ENCODE measurements at regions not wholly inside any gene's neighbourhood (a gene's known extent, or its start where the extent isn't known, plus 50 kb on each side); places are given as distances from the start of the nearest gene placed in this dataset.

DNA sequence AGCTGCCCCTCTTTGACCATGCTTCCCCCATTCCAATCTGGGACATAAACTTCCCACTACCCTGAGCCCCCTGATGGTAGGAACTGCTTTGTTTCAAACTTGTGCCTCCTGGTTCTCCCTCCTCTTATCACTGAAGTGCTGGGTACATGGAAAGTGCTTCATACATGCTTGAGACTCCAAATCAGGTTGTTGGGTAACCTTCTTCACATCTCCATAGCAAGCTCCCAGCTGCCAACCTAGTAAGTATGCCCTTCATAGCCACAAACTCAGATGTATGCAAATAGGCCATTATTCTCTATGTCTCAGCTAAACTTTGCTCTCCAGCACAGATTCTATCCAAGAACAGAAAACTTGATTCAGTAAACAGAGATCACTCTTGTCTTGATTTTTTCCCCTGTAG, 310.6 kb upstream of the IRX3 start:
- peaks cover 0 to 16% (median 0%) of the 10 kb centered on the region in 4 donors for H3K9me3 ChIP-seq
- H3K4me1 ChIP-seq, result no peaks in the 10 kb centered on the region
- H3K36me3 ChIP-seq, result no peaks in the 10 kb centered on the region
- TF ChIP-seq EP300 (IDR thresholded peaks at IDR 0.05) (no peak), POLR2A (IDR thresholded peaks at IDR 0.05) (no peak)
- TF ChIP-seq, protein P1, sequence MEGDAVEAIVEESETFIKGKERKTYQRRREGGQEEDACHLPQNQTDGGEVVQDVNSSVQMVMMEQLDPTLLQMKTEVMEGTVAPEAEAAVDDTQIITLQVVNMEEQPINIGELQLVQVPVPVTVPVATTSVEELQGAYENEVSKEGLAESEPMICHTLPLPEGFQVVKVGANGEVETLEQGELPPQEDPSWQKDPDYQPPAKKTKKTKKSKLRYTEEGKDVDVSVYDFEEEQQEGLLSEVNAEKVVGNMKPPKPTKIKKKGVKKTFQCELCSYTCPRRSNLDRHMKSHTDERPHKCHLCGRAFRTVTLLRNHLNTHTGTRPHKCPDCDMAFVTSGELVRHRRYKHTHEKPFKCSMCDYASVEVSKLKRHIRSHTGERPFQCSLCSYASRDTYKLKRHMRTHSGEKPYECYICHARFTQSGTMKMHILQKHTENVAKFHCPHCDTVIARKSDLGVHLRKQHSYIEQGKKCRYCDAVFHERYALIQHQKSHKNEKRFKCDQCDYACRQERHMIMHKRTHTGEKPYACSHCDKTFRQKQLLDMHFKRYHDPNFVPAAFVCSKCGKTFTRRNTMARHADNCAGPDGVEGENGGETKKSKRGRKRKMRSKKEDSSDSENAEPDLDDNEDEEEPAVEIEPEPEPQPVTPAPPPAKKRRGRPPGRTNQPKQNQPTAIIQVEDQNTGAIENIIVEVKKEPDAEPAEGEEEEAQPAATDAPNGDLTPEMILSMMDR (IDR thresholded peaks at IDR 0.05), result no peak
- no peak overlapping the region for H3K27ac ChIP-seq
- peaks cover 0 to 9% of the 10 kb centered on the region in 2 donors for H3K27me3 ChIP-seq
- no peak overlapping the region for H3K4me3 ChIP-seq
- DNase-seq (ENCODE audit: low spot score in 2 of 2), result no peak

DNA sequence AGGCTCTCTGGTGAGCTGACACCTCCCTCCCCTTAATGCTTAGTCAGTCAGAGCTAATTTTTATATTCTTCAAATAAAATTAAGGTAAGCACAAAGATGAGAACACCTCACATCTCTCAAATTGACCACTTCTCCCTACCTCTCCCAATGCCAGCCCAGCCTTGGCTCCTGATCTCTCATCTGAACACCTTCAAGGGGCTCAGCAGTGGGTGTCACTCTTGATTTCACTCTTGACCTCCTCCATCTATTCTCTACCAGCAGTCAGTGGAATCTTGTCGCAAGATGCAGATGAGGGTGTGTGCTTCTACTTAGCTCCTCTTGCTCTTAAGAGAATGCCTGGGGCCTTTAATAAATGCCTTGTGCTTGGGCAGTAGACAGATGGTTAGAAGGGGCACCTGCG, 309.0 kb upstream of the IRX3 start:
- H3K4me3 ChIP-seq, result no peak overlapping the region
- TF ChIP-seq EP300 (IDR thresholded peaks at IDR 0.05) (no peak), POLR2A (IDR thresholded peaks at IDR 0.05) (no peak)
- TF ChIP-seq, protein P1 (IDR thresholded peaks at IDR 0.05), result no peak
- peaks cover 0 to 6% (median 0%) of the 10 kb centered on the region in 4 donors for H3K9me3 ChIP-seq
- H3K36me3 ChIP-seq, result no peaks in the 10 kb centered on the region
- no peak overlapping the region for H3K27ac ChIP-seq
- 38 to 75% methylated on average over 2 of the region's 2 CpGs for WGBS, 2 donors
- no peak for DNase-seq (ENCODE audit: low spot score in 2 of 2)
- H3K4me1 ChIP-seq, result no peaks in the 10 kb centered on the region
- H3K27me3 ChIP-seq, result peaks cover 0 to 12% of the 10 kb centered on the region in 2 donors

DNA sequence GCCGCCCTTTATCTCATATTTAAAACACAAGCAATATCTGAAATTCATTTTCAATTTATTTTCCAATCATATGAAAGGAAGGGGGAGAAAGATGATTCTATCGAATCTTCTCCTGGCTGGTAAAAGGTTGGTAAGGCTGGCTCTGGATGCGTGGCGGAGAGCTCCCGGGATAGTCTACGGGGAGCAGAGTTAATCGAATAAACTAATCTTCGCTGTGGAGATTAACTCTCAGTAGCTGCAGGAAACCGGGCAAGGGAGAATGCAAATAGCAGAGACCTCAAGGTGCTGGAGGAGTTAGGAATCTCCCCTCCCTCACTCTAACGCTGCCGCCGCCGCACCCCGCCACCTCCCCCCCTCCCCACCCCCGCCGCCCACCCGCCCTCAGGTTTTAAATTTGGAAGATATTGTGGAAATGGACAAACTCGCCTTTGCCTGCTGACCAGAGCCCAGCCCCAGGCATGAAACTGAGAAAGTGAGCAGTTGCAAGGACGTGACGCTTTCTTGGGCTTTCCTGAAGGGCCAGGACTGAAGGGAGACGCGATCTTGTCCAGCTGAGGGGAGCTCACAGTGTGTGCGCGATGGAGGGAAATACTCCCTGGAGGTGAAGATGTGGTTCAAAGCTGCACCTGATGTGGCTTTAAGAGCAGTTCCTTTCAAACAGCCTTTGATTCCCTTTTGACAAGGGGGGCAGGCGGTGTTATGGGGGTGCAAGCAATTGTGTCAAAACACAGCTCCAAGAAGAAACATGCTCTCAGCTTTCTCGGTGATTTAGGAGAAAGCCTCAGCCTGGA, 308.2 kb upstream of the IRX3 start:
- H3K9me3 ChIP-seq, result no peaks in the 10 kb centered on the region
- TF ChIP-seq, protein P1 (IDR thresholded peaks at IDR 0.05), result no peak
- TF ChIP-seq EP300 (IDR thresholded peaks at IDR 0.05) (no peak), POLR2A (IDR thresholded peaks at IDR 0.05) (no peak)
- H3K4me1 ChIP-seq, result no peaks in the 10 kb centered on the region
- H3K4me3 ChIP-seq, result no peak overlapping the region
- no peaks in the 10 kb centered on the region for H3K36me3 ChIP-seq
- 11 to 14% methylated on average over 26 of the region's 26 CpGs for WGBS, 2 donors
- no peak for DNase-seq (ENCODE audit: low spot score in 2 of 2)
- no peak overlapping the region for H3K27ac ChIP-seq
- H3K27me3 ChIP-seq, result peaks cover 0 to 12% of the 10 kb centered on the region in 2 donors

DNA sequence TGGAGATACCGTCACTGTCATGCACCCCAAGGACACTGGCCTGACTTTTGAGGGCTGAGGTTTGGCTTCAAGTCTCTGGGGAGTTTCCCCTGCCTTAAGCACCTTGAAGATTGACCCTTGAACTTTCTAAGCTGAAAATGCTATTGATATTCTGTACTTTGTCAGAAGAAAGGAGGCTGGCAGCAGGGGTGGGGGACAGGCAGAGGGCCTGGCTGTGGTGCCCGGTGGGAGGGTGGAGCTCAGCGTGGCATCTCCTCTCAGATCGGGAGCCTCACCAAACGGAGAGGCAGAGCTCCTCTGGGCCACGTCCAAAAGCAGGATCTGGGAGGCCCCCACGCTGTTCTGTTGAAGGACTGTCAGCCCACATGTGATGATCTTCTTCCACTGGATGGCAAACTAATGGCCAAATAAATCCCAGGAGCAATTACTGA, 305.2 kb upstream of the IRX3 start:
- Histone ChIP-seq H3K9me3 (no peaks in the 10 kb centered on the region), H3K36me3 (no peaks in the 10 kb centered on the region), H3K27ac (no peak overlapping the region), H3K27me3 (peaks cover 0 to 12% of the 10 kb centered on the region in 2 donors), H3K4me3 (no peak overlapping the region), H3K4me1 (no peaks in the 10 kb centered on the region)
- TF ChIP-seq POLR2A (IDR thresholded peaks at IDR 0.05) (no peak), EP300 (IDR thresholded peaks at IDR 0.05) (no peak)
- TF ChIP-seq, protein P1 (IDR thresholded peaks at IDR 0.05), result no peak
- WGBS, 2 donors, result 20 to 36% methylated on average over 7 of the region's 7 CpGs
- no peak for DNase-seq (ENCODE audit: low spot score in 2 of 2)

DNA sequence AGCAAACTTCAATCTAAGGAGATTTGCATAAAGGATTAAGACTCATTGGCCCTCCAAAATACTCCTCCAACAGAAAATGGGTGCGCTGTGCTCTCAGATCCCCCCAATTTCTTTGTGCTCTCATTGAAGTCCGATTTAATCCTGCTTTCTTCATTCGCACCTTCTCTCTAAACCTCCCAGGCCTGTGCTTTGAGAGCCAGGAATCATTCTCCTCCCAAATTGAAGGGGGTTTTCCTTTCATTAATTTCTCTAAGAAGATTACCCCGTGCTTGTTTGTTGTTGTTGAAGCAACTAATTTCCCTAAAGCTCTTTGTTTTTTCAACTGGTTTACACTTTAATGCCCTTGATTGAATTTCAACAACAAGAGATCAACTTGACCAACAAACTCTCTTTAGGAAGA, 304.2 kb upstream of the IRX3 start:
- no peaks in the 10 kb centered on the region for H3K36me3 ChIP-seq
- no peaks in the 10 kb centered on the region for H3K4me1 ChIP-seq
- H3K27ac ChIP-seq, result no peak overlapping the region
- DNase-seq (ENCODE audit: low spot score in 2 of 2), result no peak
- 59 to 65% methylated on average over 4 of the region's 4 CpGs for WGBS, 2 donors
- TF ChIP-seq POLR2A (IDR thresholded peaks at IDR 0.05), result no peak
- TF ChIP-seq EP300 (IDR thresholded peaks at IDR 0.05), result no peak
- TF ChIP-seq, protein P1 (IDR thresholded peaks at IDR 0.05), result no peak
- peaks cover 0 to 12% of the 10 kb centered on the region in 2 donors for H3K27me3 ChIP-seq
- no peaks in the 10 kb centered on the region for H3K9me3 ChIP-seq
- no peak overlapping the region for H3K4me3 ChIP-seq
